Left ventricle myocardium superior (tissue), 1 donor: ENCODE measurements at regions not wholly inside any gene's neighbourhood (a gene's known extent, or its start where the extent isn't known, plus 50 kb on each side); places are given as distances from the start of the nearest gene placed in this dataset.
"Not testable (repeated sequence)": the region's sequence is repeated elsewhere in the genome, so short reads cannot be mapped to it uniquely, and the experiment has no call there.

Experiments
- ATAC-seq: fragments of 200-7000 bp; cut with Tn5 transposase; one replicate; pipeline ENCODE4 v1.9.1; 2020; ENCODE audit warnings: mild to moderate bottlenecking, moderate library complexity
- DNase-seq: peaks from one replicate; pipeline ENCODE4 v3.0.0-alpha.2; 2020
- intact Hi-C: fragments of 100-400 bp; cut with micrococcal nuclease; formaldehyde crosslinking; loops from one replicate; pipeline ENCODE4 v1.11.0; 2022
- donor health status: DM: no; HTN: yes; CAD: no; lungs with severe emphysema.

DNA sequence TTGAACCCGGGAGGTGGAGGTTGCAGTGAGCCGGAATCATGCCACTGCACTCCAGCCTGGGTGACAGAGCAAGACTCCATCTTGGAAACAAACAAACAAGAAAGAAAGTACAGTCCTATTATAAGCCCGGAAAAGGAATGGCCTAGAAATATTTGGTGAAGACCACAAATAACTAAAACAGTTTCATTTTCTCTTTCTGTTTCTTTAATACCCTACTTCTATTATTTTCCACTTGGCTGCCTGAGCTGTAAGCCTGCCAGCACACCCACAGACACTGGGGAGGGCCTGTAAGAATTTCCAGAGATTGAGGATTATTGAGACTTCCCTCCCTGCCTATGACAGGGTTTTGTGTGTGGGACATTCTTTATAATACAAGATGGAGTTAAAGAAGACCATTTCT lies 188.0 kb upstream of the DCC start:
- ATAC-seq (no peak), DNase-seq (no peak)
- intact Hi-C loops = no loop called here

DNA sequence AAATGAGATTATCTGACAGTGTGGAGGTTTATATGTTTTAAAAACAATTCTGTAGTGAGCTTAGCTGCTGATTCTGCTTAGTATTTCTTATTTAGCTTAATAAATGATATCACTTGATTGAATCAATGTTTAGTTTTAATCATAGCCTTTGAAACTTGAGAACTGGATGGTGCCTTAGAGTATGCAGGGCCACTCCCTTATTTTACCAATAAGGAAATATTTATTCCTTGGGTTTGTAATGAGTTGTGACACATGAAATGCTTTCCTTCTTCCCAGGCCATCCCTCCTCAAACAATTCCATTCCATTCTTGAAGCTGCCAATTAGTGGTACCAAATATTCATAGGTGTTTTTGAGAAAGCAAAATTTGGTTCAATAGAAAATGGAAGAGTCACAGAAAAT lies 183.8 kb upstream of the DCC start:
- ATAC-seq (no peak), DNase-seq (no peak)
- intact Hi-C loops = no loop called here

DNA sequence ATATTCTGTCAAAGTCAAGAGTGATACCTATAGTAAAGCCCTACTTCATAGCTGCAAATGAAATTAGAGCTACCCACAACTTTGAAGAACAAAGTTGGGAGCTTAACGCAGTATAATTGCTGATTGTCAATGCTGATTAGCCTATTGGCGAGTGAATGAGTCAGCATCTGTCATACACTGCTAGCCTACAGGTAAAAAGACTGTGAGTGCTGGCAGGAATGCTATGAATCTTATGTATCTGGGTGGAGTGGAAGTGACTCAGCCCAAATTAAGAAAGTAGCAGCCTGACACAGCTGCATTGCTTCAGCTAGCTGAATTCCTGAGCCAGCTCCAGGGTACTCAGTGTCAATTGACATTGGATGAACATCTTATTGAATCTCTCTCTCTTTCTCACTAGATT lies 179.4 kb upstream of the DCC start:
- DNase-seq = no peak
- intact Hi-C loops = no loop called here
- ATAC-seq = no peak

DNA sequence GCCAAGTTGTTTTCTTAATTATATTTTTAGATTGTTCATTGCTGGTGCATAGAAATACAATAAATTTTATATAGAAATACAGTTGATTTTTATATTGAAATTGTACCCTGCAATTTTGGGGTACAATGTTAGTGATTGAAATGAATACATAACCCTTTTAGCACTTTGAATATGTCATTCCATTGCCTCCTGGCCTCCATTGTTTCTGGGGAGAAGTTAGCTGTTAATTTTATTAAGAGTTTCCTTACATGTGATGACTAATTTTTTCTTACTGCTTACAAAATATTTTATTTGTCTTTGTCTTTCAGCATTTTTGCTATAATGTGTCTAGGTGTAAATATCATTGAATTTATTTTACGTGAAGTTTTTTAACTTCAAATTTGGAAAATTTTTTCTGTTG lies 176.5 kb upstream of the DCC start:
- no peak for ATAC-seq

DNA sequence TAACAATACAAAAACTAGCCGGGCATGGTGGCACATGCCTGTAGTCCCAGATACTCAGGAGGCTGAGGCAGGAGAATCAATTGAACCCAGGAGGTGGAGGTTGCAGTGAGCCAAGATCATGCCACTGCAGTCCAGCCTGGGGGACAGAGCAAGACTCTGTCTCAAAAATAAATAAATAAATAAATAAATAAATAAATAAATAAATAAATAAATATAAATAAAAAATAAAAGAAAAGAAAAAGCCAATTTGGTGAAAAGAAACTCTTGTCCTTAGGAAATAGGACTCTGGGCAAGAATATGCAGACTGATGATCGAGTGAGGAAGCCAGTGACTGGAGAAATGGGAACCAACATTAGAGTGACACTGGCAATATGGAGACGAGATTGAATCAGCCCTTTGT lies 171.9 kb upstream of the DCC start:
- ATAC-seq, DNase-seq, intact Hi-C loops: not testable (repeated sequence)

More for the DNA sequence above, 176.5 kb upstream of the DCC start:
- intact Hi-C loops = no loop called here
- no peak for DNase-seq

DNA sequence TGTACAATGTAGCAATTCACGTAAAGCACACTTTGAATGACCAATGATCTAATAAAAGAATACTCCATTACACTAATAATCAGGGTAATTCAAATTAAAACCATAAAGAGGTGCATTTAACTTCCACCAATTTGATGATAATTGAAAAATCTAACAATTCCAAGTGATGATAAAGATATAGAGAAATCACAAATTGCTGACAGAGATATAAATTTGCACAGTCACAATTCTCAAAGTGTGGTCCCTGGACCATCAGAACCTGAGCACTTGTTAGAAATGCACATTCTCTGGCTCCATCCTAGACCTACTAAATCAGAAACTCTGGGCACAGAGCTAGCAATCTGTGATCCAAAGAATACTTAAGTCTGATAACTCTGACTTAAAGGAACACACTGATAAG lies 165.8 kb upstream of the DCC start:
- ATAC-seq = no peak
- intact Hi-C loops = no loop called here
- no peak for DNase-seq

DNA sequence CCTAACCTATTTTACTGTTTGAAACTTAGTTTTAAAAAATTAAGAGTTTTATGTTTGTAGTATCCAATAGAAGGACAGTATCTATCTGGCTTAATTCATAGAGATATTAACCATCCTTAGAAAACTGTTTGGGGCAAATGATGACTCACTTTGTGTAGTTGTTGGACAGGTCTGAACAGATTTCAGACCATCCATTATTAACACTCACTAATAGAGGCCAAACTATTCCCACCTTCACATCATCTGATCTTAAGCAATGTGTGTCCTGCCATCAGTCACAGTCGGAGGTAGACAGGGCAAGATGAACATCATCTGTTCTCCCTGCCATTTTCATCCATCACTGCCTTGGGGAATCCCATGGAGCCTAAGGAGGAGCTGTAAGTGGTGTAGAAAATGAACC lies 164.6 kb upstream of the DCC start:
- intact Hi-C loops = no loop called here
- DNase-seq (no peak), ATAC-seq (no peak)

DNA sequence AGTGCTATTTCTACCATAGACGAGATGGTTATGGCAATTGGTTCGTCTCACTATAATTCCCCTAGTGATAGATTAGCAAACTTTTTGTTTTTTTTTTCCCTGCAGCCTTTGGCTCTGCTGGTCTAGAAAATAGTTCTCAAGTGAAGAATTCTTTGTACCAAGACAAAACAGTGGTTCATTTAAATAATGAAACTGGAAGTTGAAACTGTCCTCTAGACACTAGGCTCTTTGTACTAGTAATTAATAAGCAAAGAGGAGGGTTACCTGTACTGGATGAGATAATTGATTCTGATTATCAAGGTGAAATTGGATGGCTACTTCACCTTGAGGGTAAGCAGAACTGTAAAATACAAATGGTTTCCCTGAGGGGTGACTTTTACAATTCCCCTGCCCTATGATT lies 156.9 kb upstream of the DCC start:
- intact Hi-C loops = no loop called here
- ATAC-seq = no peak
- no peak for DNase-seq

DNA sequence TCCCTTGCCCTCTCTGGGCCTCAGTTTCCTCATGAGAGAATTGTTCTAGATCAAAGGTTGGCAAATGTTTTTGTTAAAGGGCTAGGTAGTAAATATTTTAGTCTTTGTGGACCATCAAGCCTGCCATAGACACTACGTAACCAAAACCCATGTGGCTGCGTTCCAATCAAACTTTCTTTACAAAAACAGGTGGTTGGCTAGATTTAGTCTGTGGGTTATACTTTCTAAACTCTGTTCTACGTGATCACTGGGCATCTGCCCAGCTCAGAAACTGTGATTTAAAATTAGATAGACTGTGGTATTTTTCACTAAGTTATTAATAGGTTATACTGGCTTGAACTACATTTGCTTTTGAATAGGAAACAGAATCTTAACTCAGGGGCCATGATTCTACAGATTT lies 149.8 kb upstream of the DCC start:
- ATAC-seq (no peak), DNase-seq (no peak)
- intact Hi-C loops = no loop called here

DNA sequence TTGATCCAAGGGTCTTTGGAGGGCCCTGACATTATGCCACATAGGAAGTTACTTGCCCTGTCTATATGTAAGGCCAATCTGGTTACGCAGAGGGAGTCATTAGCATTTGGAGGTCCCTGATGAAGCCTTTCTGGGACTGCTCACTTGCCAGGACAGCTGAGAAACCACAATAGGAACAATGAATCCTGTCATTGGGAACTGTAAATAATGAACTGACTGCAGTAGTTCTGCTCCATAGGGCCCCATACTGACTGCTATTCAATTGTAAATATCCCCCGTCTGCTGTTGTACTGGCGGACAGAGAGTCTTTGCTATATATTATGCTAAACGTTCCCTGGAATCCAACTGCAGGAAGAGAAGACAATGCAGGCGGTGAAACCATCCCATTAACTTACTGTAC lies 149.4 kb upstream of the DCC start:
- ATAC-seq (no peak), DNase-seq (no peak)
- intact Hi-C loops = no loop called here

DNA sequence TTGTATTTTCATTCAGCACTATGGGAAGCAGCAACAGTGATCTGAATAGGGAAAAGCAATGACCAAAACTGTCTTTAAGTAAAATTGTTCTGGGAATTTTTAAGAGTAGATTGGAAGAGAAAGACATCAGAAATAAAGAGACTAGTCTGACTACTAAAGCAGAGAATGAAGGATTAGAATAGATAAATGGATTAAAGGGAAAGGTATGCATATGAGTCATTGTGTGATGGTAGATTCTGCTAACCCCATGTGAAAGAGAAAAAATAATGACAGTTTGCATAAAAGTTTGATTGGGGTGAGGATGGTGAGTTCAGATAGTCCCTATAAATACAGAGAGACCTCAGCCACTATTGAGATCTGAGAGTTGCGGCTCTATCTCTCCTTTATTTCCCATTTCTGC lies 139.6 kb upstream of the DCC start:
- no peak for ATAC-seq
- DNase-seq = no peak
- intact Hi-C loops = no loop called here

DNA sequence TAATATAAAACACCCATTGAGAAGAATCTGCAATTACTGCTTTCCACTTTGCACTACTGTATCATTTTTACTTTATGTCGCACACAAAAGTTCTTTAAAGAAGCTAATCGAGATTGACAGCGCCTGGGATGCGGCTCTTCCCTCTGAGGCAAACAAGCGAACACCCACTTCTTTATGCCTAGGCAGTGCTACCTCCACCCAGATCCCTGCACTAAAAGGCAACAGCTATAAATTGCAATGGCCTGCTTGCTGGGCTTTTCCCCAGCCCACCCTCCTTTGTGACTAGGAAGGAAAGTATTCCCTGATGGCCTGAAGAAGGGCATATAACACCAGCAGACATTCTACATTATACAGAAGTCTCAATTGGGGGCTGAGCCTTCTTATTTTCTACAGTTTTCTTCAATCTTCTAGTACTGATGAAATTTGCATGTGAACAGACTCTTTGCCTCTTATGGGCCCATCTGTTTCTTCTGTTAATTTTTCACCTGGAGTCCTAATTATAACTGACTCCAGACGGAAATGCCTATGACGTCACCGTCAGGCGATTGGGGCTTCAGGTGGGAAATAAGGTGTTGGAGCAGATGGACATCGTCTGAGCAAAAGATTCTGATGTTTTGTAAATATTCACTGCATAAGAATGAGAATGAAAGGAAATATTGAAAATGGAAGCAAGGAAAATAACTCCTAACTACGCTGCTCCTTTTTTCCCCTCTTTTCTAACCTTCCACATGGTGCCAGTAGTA lies 138.9 kb upstream of the DCC start:
- intact Hi-C loops = no loop called here
- ATAC-seq (no peak), DNase-seq (no peak)

DNA sequence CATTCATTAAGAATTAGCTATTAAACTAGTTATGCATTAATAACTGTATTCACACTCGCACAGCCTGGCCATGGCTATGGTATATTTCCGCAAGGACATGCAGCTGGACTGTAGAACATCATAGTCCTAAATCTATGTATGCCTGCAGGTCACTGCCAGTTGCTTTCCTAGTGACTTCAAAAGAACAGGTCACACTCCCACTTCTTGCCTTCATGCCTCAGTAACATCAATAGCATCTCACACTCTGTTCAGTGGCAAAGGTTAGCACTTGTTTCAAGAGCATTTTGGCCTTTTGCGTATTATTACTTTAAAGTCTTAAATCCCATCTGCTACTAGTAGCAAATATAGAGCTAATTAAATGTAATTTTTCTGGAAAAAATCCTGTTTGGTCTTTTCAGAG lies 131.4 kb upstream of the DCC start:
- intact Hi-C loops = no loop called here
- ATAC-seq = no peak
- no peak for DNase-seq

DNA sequence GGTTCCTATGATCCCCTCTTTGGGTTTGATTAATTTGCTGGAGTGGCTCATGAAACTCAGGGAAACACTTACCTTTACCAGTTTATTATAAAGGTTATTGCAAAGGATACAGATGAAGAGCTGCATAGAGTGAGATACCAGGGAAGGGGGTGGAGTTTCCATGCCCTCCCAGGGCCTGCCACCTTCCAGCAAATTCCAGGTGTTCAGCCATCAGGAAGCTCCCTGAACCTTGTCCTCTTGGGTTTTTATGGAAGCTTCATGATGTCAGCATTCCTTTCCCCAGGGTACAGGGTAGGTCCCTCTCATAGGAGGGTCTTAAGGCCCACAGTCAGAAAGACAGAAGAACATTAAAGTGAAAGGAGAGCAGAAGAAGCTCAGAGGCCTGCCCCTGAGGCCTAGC lies 123.9 kb upstream of the DCC start:
- ATAC-seq = no peak
- intact Hi-C loops = no loop called here
- DNase-seq = no peak

DNA sequence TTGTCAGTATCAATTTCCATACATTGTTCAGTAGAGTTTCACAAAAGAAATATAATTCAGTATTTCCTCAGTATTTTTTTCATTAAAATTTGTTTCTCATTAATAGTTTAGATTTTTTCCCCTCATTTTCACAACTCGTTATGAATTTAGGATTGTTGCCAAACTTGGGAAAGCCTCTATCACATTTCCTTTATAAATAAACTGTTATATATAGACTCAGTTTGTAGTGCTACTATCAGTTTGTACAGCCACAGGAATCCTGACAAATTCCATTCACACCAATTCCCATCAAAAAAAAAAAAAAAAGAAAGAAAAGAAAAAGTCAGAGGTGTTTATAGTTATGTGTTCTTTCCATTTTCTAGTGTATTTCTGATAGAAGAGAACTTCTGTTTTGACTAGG lies 123.3 kb upstream of the DCC start:
- ATAC-seq (no peak), DNase-seq (no peak)
- intact Hi-C loops = no loop called here

DNA sequence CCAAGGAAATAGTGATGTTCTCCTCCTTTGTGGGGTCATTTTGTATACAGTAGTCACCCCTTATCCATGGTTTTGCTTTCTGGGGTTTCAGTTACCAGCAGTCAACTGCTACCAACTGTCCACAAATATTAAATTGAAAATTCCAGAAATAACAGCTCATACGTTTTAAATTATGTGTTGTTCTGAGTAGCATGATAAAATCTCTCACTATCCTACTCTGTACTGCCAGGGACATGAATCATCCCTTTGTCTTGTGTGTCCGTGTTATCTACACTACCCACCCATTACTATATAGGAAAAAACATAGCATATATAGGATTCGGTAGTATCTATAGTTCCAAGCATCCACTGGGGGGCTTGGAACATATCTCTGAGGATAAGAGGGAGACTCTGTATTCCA lies 120.9 kb upstream of the DCC start:
- DNase-seq (no peak), ATAC-seq (no peak)
- intact Hi-C loops = no loop called here

DNA sequence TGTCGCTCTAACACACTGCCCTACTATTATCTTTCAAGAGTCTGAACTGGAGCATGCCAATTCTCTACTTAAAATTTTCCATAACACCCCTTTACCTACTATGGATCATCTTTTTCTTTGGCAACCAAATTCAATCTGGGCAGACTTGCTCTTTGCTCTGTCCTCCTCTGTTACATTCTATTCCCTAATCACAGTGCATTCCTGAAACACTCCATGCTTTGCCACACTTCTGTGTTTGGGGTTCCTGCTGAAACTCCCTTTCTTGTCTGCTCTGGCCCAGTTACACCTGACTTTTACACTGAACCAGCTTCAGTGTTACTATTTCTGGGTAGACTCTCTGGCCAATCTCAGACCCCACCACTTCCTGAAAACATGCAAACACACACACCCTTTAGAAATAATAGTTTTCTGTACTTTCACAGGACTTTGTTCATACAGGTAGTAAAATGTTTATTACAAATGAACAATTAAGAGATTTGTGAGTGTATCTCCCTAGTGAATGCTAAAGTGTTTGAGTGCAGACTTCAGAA lies 119.9 kb upstream of the DCC start:
- ATAC-seq (no peak), DNase-seq (no peak)
- intact Hi-C loops = no loop called here

DNA sequence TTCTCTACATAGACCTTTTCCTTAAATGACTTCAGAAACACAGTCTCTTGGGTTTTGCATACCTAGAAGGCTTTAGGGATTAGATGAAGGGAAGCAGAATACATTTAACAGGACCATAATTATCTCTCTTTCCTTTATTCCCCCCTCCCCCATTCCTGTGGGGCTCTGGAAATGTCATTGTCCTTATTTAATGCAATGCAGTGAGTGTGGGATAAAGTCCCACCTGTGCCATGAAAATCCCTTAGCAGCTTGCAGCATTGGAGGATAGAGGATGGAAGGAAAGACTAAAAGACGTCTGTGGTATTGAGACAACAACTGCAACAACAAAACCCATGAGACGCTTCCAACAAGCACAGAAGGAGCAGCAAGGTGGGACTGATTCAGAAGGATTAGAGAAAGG lies 117.8 kb upstream of the DCC start:
- intact Hi-C loops = no loop called here
- no peak for ATAC-seq

DNA sequence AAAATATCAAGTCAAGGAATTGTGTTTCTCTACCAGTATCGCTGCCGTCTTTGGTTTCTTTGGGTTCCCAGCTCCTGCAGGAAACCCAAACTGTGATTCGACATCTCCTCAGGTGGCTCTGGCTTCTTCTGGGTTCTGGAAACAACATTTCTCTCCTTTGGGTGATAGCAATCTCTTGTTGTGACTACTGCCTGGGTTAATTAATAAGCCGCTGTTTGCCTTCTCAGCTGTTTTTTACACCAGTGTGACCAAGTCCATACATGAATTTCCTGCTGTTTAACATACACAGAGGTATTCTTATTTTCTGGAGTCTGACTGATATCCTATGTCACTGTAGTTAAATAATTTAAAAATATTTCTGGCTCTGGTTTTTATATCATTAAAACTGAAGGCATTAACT lies 112.5 kb upstream of the DCC start:
- no peak for DNase-seq
- intact Hi-C loops = no loop called here
- ATAC-seq = no peak

More for the DNA sequence above, 117.8 kb upstream of the DCC start:
- no peak for DNase-seq

DNA sequence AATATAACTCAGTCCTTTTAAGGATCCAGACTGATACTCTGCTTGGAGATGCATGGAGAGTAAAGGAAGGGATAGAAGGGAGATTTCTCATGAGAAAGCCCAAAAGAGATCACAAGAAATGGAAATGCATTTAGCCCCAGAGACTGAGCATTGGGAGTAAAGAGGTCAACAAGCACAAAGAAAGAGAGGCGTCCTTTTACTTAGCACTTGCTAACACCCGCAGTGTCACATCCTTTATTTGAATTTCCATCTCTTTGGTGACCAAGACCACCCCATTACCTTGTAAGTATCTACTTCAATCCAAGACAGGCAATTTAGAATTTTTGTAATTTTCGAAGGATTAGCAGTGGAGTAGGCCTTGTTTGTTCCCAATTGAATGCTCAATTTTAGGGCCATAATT lies 111.8 kb upstream of the DCC start:
- ATAC-seq (no peak), DNase-seq (no peak)
- intact Hi-C loops = no loop called here

DNA sequence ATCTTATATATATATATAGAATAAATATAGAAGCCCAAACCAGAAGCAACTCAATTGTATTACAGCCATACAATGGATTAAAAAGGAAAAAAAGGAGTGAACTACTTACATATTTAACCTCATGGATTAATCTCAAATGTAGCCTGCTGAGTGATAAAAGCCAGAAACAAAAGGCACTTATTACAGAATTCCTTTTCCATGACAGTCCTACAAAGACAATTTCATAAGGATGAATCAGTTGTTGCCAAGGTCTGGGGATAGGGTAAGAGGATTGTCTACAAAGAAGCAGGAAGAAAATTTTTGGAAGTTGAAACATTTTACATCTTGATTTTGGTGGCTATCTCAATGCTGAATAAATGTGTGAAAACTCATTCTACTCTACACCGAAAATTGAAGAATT lies 103.9 kb upstream of the DCC start:
- DNase-seq = no peak
- intact Hi-C loops = no loop called here
- ATAC-seq = no peak

DNA sequence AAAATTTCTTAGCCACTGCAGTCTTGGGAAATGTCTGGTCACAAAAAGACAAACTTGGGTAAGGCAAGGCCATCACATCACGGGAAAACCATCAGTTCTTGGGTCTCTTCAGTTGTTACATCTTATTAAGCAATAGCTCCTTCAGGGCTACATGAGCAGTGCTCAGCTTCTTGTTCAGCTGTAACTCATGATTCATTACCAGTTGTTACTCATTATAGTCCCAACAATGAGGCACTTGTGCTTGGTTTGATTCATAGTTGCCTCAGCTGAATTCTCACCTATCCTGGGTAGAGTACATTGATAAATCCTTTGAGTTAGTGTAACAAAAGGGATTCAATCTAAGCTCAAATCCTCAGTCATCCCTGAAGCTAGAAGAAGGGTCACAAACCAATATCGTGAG lies 102.4 kb upstream of the DCC start:
- ATAC-seq = no peak
- intact Hi-C loops = no loop called here
- DNase-seq = no peak
